NCI-H446 (cell line): ENCODE measurements at regions not wholly inside any gene's neighbourhood (a gene's known extent, or its start where the extent isn't known, plus 50 kb on each side); places are given as distances from the start of the nearest gene placed in this dataset.
"Not testable (repeated sequence)": the region's sequence is repeated elsewhere in the genome, so short reads cannot be mapped to it uniquely, and the experiment has no call there.

Experiments
- DNase-seq, 2 experiments: peaks; one replicate each; lab custom pipeline; 2025; lab: John Stamatoyannopoulos, UW

DNA sequence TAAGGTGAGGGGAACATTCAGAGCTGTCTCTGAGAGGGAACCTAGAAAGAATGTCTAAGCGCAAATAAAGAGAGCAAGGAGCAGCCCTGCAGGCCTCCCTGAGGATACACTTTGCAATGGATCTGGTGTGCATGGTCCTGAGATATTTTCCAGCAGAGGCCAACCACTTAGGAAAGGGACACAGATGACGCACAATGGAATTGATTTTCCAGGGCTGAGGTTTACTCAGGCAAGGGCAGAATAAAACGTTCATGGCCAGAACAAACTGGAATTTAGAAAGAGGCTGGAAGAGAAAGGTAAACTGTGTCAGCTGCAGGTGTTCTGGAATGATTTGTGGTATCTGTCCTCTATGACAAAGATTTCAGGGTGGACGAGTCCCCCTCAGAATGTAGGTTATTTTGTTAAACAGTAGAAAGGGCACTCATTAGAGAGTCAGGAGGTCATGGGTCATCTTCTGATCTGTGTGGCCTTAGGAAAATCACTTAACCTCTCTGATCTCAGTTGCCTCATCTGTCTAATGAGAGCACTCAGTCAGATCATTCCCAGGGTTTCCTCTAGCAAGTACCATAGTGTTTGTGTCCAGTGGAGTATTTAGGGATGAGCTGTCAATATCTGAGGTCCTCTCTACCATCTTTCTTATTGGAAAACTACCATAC, 61.8 kb upstream of the PGBD5 start:
- no peak for DNase-seq

- DNase-seq: no peak
These were observed 50.5 kb upstream of the PGBD5 start for GRCh38 chr1:230476622-230477003.

DNA sequence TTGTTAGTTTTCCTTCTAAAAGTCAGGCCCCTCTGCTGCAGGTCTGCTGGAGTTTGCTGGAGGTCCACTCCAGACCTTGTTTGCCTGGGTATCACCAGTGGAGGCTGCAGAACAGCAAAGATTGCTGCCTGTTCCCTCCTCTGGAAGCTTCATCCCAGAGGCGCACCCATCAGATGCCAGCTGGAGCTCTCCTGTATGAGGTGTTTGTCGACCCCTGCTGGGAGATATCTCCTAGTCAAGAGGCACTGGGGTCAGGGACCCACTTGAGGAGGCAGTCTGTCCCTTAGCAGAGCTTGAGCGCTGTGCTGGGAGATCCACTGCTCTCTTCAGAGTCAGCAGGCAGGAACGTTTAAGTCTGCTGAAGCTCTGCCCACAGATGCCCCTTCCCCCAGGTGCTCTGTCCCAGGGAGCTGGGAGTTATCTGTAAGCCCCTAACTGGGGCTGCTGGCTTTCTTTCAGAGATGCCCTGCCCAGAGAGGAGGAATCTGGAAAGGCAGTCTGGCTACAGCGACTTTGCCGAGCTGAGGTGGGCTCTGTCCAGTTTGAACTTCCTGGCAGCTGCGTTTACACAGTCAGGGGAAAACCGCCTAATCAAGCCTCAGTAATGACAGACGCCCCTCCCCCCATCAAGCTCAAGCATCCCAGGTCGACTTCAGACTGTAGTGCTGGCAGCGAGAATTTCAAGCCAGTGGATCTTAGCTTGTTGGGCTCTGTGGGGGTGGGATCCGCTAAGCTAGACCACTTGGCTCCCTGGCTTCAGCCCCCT, 49.9 kb upstream of the PGBD5 start:
- not testable (repeated sequence) for DNase-seq
